ENCODE measurements at regions not wholly inside any gene's neighbourhood (a gene's known extent, or its start where the extent isn't known, plus 50 kb on each side); places are given as distances from the start of the nearest gene placed in this dataset.

DNA sequence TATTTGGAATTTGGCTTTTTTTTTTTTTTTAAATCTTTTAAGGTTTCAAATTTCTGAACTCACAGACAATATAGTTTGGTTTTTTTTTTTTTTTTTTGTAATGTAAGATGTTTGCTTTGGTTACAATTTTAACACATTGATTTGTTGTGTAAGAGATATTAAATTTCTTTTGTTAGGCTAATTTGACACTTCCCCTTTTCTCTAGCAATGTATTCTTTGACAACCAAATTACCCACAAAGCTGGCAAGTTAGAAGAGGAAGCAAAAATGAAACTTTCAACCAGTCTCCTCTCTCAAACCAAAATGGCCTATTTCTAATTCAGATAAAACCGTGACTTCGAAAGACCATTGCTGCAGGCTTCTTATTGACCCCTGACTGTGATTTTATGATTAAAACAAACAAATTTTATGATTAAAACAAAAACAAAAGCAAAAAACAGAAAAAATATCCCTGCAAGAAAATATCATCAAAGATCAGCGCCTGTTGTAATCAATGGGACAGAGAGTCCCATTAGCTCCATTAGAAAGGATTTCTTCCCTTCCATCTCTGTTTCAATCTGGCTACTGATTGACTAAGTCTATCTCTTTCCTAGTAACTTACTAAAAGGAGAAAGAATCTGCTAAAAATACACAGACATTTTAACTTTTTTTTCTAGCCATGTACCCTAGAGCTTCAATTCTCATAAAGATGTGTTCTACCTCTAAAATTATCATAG lies 489.2 kb downstream of the MDFIC start:
- TF ChIP-seq, protein P1, sequence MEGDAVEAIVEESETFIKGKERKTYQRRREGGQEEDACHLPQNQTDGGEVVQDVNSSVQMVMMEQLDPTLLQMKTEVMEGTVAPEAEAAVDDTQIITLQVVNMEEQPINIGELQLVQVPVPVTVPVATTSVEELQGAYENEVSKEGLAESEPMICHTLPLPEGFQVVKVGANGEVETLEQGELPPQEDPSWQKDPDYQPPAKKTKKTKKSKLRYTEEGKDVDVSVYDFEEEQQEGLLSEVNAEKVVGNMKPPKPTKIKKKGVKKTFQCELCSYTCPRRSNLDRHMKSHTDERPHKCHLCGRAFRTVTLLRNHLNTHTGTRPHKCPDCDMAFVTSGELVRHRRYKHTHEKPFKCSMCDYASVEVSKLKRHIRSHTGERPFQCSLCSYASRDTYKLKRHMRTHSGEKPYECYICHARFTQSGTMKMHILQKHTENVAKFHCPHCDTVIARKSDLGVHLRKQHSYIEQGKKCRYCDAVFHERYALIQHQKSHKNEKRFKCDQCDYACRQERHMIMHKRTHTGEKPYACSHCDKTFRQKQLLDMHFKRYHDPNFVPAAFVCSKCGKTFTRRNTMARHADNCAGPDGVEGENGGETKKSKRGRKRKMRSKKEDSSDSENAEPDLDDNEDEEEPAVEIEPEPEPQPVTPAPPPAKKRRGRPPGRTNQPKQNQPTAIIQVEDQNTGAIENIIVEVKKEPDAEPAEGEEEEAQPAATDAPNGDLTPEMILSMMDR (conservative IDR thresholded peaks at IDR 0.05; ENCODE audit: low read depth, low read length), result no peak
- DNase-seq (ENCODE audit: low read depth), result no peak
- no peak overlapping the region for H3K4me3 ChIP-seq (ENCODE audit: low read depth, low read length)

DNA sequence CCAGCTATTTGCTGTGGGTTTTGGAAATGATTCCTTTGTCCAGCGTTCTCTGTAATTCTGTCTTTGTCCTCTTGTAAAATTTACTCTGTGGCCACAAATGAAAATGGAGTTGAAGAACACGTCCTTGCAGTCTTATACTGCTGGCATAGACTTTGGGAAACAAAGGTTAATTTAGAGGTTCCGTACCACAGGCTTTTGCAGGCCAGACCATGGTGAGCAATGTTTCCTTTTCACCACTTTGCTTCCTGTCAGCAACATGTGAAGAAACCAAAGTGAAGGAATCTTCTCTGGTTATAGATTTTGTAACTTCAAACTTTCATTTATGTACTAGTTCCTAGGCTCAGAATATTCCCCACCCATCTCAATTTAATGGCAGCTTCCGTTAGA lies 488.5 kb downstream of the MDFIC start:
- no peak for DNase-seq (ENCODE audit: low read depth)
- no peak overlapping the region for H3K4me3 ChIP-seq (ENCODE audit: low read depth, low read length)
- TF ChIP-seq, protein P1 (conservative IDR thresholded peaks at IDR 0.05; ENCODE audit: low read depth, low read length), result no peak

DNA sequence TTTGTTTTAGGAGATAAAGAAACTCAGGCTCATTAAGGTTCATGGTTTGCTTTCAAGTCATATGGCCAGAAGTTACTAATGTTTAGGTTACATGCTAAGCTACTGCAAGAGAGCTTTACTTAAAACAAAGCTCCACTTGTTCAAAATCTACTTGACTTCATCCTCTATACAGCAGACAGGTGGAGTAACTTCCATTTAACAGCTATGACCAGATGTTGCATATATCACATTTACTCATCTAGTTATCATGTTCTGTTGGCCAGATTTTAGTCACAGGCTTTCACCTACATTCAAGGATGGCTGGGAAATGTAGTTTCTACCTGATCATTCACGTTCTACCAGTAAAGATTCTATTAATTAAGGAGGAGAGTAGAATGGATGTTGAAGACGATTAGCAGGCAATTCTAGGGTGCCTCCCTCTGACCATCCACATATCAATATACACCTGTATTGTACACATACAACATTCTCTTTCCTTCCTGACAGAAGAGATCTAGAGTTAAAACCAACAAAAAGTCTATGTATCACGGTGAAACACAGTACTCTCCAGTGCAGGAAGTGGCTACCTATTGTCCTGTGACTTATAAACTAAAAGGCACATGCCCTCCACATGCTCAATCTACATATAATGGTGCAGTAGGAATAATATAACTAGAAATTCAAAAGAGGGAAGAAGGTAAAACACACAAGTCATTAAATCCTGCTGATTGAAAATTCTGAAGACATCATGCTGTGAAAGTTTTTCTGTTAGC lies 488.0 kb downstream of the MDFIC start:
- DNase-seq (ENCODE audit: low read depth), result no peak
- H3K4me3 ChIP-seq (ENCODE audit: low read depth, low read length), result no peak overlapping the region
- TF ChIP-seq, protein P1 (conservative IDR thresholded peaks at IDR 0.05; ENCODE audit: low read depth, low read length), result no peak

DNA sequence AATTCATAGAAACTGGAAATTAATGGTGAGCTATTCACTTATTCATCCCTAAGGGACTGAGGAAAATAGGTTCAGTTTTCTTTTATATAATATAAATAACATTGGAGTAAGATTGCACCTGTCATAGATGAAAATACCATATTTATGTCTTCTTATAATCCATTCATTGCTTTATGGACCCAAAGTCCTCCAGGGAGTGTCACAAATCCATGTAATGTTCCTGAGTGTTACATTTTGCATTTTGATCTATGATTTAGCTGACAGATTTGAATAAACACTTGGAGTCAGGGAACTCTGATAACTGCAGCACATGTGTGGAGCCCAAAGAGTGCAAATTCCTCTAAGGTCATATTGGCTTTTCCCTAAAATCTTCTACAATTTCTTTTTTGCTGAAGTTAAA lies 484.3 kb downstream of the MDFIC start:
- DNase-seq (ENCODE audit: low read depth), result no peak
- H3K4me3 ChIP-seq (ENCODE audit: low read depth, low read length), result no peak overlapping the region
- TF ChIP-seq, protein P1 (conservative IDR thresholded peaks at IDR 0.05; ENCODE audit: low read depth, low read length), result no peak

DNA sequence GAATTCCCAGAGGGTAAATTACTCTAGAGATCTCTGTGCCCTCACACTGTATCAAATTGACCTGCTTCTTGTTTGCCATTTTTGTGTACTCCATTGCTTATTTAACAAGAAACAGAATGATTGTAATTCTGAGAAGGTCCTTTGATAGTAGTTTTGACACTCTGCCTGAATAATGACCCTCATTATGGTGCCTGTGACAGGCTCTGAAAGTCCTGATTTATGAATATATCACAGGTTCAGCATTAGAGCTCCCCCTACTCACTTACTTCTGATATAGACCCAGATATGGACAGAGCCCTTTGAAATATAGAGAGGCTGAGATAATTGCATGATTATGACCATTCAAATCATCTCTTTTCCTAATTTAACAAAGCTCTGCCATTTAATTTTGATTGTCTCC lies 465.2 kb downstream of the MDFIC start:
- TF ChIP-seq, protein P1 (conservative IDR thresholded peaks at IDR 0.05; ENCODE audit: low read depth, low read length), result no peak
- H3K4me3 ChIP-seq (ENCODE audit: low read depth, low read length), result no peak overlapping the region
- no peak for DNase-seq (ENCODE audit: low read depth)

DNA sequence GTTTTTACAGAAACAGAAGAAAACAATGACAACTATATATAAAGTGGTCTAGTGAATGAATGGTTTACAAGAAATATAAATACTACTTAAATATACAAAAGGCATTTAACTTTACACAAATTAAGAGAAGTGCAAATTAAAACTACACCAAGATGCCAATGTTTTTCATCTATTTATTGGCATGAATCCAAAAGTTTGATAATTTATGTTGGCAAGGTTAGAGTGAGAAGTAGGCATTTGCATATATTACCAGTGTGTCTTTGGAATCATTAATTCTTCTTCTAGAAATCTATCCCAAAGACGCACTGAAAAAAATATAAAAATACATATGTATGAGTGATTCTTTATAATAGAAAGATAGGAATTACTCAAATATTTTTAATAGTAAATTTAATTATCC lies 457.4 kb downstream of the MDFIC start:
- no peak for DNase-seq (ENCODE audit: low read depth)
- H3K4me3 ChIP-seq (ENCODE audit: low read depth, low read length), result no peak overlapping the region
- TF ChIP-seq, protein P1 (conservative IDR thresholded peaks at IDR 0.05; ENCODE audit: low read depth, low read length), result no peak
